HFF-Myc (cell line): ENCODE measurements at regions not wholly inside any gene's neighbourhood (a gene's known extent, or its start where the extent isn't known, plus 50 kb on each side); places are given as distances from the start of the nearest gene placed in this dataset.

Experiments used
- DNase-seq: peaks from one replicate; pipeline ENCODE4 v3.0.0-alpha.2; 2011; ENCODE audit warnings: low read depth; ENCODE audit errors: extremely low read depth
- H3K4me3 ChIP-seq: replicated peaks from 2 replicates; pipeline ENCODE4 v1.5.1; 2011; ENCODE audit warnings: low read depth, mild to moderate bottlenecking, control low read depth, low read length
- TF ChIP-seq, protein P1 (sequence below): IDR thresholded peaks from 2 replicates; pipeline ENCODE4 v1.5.1; 2012; ENCODE audit warnings: mild to moderate bottlenecking, low read depth, low read length, control low read depth; ENCODE audit errors: missing control alignments

DNA sequence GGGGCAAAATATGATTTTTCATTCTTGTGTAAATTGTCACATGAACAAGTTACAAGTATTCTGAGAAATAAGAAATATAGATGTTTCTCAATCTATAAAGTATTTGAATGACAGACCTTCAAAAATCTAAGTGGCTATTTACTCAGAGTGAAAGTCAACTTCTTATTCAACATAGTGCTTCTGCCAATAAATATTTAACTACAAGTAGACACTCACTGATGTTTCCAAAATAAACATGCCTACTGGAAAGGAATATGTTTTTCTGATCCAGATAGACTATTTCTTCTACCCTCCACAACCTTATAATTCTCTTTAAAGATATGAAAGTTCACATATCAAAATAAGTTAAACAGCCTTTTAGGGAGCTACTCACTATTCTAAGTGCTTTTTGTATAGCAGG lies 296.3 kb downstream of the DSC3 start:
- TF ChIP-seq, protein P1, sequence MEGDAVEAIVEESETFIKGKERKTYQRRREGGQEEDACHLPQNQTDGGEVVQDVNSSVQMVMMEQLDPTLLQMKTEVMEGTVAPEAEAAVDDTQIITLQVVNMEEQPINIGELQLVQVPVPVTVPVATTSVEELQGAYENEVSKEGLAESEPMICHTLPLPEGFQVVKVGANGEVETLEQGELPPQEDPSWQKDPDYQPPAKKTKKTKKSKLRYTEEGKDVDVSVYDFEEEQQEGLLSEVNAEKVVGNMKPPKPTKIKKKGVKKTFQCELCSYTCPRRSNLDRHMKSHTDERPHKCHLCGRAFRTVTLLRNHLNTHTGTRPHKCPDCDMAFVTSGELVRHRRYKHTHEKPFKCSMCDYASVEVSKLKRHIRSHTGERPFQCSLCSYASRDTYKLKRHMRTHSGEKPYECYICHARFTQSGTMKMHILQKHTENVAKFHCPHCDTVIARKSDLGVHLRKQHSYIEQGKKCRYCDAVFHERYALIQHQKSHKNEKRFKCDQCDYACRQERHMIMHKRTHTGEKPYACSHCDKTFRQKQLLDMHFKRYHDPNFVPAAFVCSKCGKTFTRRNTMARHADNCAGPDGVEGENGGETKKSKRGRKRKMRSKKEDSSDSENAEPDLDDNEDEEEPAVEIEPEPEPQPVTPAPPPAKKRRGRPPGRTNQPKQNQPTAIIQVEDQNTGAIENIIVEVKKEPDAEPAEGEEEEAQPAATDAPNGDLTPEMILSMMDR = no peak
- no peak for DNase-seq

DNA sequence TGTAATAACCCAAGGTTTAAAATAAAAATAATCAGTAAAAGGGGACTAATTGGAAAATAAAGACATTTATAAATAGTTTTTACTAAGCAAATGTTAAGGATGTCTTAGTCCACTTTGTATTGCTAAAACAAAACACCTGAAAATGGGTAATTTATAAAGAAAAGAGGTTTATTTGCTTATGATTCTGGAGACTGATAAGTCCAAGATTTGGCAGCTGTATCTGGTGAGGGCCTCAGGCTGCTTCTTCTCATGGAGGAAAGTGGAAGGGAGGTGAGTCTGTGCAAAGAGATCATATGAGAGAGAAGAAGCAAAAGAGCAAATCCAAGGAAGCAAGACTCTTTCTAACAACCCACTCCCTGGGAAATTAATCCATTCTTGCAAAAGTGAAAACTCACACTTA lies 299.5 kb downstream of the DSC3 start:
- DNase-seq = no peak
- H3K4me3 ChIP-seq = no peak overlapping the region
- TF ChIP-seq, protein P1 = no peak

More for the DNA sequence above, 296.3 kb downstream of the DSC3 start:
- H3K4me3 ChIP-seq = no peak overlapping the region

DNA sequence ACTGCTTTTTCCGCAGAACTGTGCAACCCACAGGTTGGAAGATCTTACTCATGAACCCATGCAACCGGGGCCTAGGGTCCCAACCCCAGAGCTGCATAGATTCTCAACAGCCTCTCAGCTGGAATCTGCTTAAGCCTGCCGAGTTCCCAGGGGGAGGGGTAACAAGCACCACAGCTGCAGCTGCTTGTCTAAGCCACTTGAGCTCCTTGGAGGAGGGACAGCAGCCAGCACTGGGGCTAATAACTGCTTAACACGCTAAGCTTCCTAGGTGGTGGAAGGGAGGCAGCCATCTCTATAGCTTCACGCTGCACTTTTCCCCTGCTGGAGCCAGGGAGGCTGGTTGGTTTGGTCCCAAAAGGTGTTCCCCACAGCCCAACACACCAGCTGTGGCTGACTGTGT lies 311.6 kb downstream of the DSC3 start:
- H3K4me3 ChIP-seq = no peak overlapping the region
- TF ChIP-seq, protein P1 = no peak
- DNase-seq = no peak

DNA sequence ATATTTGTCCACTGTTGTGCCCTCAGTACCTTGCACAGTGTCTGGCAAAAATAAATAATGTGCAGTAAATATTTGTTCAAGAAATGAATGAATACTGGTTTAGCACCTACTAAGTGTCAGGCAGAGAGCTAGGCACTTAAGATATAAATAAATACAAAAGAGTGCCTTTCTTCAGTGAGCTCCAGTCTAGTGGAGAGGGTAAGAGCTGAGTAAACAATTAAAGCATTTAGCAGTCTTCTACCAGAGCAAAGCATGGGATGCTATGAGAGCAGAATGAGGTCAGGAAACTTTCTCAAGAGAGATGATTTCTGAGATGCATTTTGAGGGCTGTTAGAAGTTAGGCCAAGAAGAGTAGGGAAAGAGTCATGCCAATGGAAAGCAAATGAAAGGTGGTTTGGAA lies 314.7 kb downstream of the DSC3 start:
- no peak for DNase-seq
- TF ChIP-seq, protein P1 = no peak
- H3K4me3 ChIP-seq = no peak overlapping the region

DNA sequence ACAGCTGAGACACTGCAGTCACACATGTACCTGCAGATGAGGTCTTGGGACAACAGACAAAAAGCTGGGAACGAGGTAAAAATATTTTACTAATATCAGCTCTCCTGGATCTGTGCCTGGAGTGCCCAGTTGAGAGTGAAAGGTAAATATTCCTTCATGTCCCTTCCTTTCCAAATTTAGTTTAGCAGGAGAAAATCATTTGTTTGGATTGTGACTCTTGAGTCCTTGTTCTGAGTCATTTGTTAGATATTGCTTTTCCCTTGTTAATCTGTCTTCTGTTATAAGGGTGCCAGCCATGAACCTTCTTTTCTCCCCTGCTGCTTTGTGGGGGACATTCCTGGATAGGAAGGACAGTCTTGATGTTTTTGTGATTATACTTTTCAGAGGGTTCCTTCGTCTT lies 329.2 kb downstream of the DSC3 start:
- DNase-seq = no peak
- TF ChIP-seq, protein P1 = no peak
- no peak overlapping the region for H3K4me3 ChIP-seq

DNA sequence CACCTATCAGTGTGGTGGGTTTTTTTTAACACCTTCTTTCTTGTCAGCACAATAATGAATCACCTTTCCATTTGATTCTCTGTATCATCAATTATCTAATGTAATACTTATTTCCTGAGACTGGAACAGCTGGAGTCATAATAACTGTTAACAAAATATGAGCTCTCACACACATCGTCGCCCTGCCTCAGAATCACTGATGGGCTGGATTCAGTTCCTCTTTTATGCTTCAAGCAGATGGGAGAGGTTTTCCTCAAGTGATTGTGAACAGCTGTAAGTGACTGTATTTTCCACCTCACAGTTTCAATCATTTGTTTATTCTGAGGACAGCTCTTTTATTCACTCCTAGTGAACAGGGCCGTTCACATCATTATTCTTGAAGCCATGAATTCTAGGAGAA lies 330.2 kb downstream of the DSC3 start:
- DNase-seq = no peak
- no peak overlapping the region for H3K4me3 ChIP-seq

DNA sequence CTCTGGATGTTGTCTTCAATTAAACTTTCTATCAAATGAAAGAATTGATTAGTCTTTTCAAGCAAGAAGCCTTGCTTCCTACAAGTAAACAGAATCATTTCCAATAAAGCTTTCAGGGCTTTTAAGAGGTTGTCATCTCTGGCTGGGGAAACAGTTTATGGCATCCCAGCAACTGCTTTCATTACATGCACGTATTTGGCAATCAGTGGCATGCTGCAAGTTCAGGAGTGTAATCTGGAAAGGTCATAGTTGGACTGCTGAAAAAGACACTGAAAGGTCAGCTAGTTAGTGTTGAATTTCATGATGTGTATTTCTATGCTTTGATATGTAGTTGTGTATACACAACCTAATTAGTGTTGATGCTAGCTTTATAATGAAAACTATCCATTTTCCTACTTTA lies 332.9 kb downstream of the DSC3 start:
- TF ChIP-seq, protein P1 = no peak
- DNase-seq = no peak
- no peak overlapping the region for H3K4me3 ChIP-seq

More for the DNA sequence above, 330.2 kb downstream of the DSC3 start:
- TF ChIP-seq, protein P1 = no peak
